Mucosa of rectum (tissue), 2 donors: ENCODE measurements at regions not wholly inside any gene's neighbourhood (a gene's known extent, or its start where the extent isn't known, plus 50 kb on each side); places are given as distances from the start of the nearest gene placed in this dataset.

ENCODE experiments used
- H3K27ac ChIP-seq, 2 donors: one replicate each; pipeline ENCODE4 v1.7.0; 2013; ENCODE audit warnings: inconsistent platforms in 2 of 2, low read depth in 2 of 2, low read length in 2 of 2
- H3K27me3 ChIP-seq, 2 donors: one replicate each; pipeline ENCODE4 v1.7.0; 2013; ENCODE audit warnings: low read length in 2 of 2; ENCODE audit not compliant: control insufficient read depth in 2 of 2, insufficient read depth in 2 of 2
- H3K36me3 ChIP-seq, 2 donors: one replicate each; pipeline ENCODE4 v1.7.0; 2013; ENCODE audit warnings: low read length in 2 of 2; ENCODE audit not compliant: control insufficient read depth in 2 of 2, insufficient read depth in 2 of 2
- H3K4me1 ChIP-seq, 2 donors: one replicate each; pipeline ENCODE4 v1.7.0; 2013; ENCODE audit warnings: low read length in 2 of 2, mild to moderate bottlenecking in 1 of 2; ENCODE audit not compliant: control insufficient read depth in 2 of 2, insufficient read depth in 2 of 2
- H3K4me3 ChIP-seq, 2 donors: one replicate each; pipeline ENCODE4 v1.7.0; 2013; ENCODE audit warnings: low read length in 2 of 2
- H3K9ac ChIP-seq, 2 donors: one replicate each; pipeline ENCODE4 v1.7.0; 2013; ENCODE audit warnings: low read length in 2 of 2, low read depth in 1 of 2, mild to moderate bottlenecking in 1 of 2
- H3K9me3 ChIP-seq, 2 donors: one replicate each; pipeline ENCODE4 v1.7.0; 2013; ENCODE audit warnings: low read length in 2 of 2; ENCODE audit not compliant: control insufficient read depth in 2 of 2
- donor health status: healthy.
- donor health status: Normal muscosa, but diverticular disease.

DNA sequence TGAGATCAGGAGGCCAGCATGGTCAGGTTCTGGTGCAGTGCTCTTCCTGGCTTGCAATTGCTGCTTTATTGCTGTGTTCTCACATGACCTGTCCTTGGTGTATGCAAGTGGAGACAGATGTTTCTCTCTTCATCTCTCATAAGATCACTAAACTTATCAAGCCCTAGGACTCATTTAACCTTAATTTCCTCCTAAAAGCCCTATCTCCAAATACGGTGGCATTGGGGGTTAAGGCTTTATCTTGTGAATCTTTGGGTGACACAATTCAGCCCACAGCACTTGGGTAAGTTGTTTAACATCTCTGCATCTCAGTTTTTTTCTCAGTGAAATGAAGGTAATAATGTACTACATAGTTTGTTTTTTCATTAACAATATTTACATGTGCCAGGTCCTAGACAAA lies 152.4 kb downstream of the RWDD3 start:
- no peaks in the 10 kb centered on the region for H3K27me3 ChIP-seq
- no peaks in the 10 kb centered on the region for H3K9me3 ChIP-seq
- H3K4me3 ChIP-seq = no peak overlapping the region
- H3K4me1 ChIP-seq = no peaks in the 10 kb centered on the region
- no peak overlapping the region for H3K27ac ChIP-seq
- no peaks in the 10 kb centered on the region for H3K36me3 ChIP-seq
- H3K9ac ChIP-seq = no peak overlapping the region

GRCh38 chr1:95386915-95387314 lies 152.9 kb downstream of the RWDD3 start:
- no peak overlapping the region for H3K9ac ChIP-seq

GRCh38 chr1:95388031-95388430 lies 154.0 kb downstream of the RWDD3 start:
- H3K27me3 ChIP-seq = no peaks in the 10 kb centered on the region
- no peaks in the 10 kb centered on the region for H3K4me1 ChIP-seq
- H3K9ac ChIP-seq = no peak overlapping the region
- no peak overlapping the region for H3K27ac ChIP-seq
- H3K9me3 ChIP-seq = no peaks in the 10 kb centered on the region
- no peak overlapping the region for H3K4me3 ChIP-seq
- H3K36me3 ChIP-seq = no peaks in the 10 kb centered on the region

More at GRCh38 chr1:95386915-95387314, 152.9 kb downstream of the RWDD3 start:
- Histone ChIP-seq H3K27ac (no peak overlapping the region), H3K4me3 (no peak overlapping the region), H3K27me3 (no peaks in the 10 kb centered on the region), H3K9me3 (no peaks in the 10 kb centered on the region), H3K4me1 (no peaks in the 10 kb centered on the region), H3K36me3 (no peaks in the 10 kb centered on the region)

DNA sequence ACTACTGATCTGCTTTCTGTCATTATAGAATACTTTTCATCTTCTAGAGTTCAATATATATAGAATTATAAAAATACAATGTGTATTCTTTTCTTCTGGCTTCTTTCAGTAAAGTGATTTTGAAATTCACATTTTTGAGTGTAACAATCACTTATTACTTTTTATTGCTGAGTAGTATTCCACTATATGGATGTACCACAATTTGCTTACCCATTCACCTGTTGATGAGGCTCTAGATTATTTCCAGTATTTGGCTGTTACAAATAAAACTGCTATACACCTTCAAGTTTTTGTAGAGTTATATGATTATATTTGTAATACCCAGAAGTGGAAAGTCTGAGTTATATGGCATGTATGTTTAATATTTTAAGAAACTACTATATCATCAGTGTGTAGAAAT lies 159.4 kb downstream of the RWDD3 start:
- Histone ChIP-seq H3K9ac (no peak overlapping the region), H3K4me3 (no peak overlapping the region), H3K4me1 (no peaks in the 10 kb centered on the region), H3K36me3 (no peaks in the 10 kb centered on the region), H3K27me3 (no peaks in the 10 kb centered on the region), H3K9me3 (no peaks in the 10 kb centered on the region), H3K27ac (no peak overlapping the region)

GRCh38 chr1:95396557-95396956 lies 162.5 kb downstream of the RWDD3 start:
- Histone ChIP-seq H3K9ac (no peak overlapping the region), H3K9me3 (no peaks in the 10 kb centered on the region), H3K4me3 (no peak overlapping the region), H3K4me1 (no peaks in the 10 kb centered on the region), H3K36me3 (no peaks in the 10 kb centered on the region), H3K27ac (no peak overlapping the region), H3K27me3 (no peaks in the 10 kb centered on the region)

DNA sequence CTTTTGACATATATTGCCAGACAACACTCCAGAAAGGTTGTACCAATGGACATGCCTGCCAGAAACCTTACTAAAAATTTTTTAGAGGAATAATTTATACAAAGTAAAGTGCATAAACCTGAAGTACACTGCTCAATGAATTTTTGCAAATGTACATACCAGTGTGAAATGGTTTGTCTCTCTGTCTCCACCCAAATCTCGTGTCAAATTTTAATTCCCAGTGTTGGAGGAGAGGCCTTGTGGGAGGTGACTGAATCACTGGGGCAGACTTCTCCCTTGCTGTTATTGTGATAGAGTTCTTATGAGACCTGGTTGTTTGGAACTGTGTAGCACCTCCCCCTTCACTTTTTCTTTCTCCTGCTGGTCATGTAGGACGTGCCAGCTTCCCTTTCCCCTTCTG lies 168.8 kb downstream of the RWDD3 start:
- no peak overlapping the region for H3K4me3 ChIP-seq
- H3K27me3 ChIP-seq = no peaks in the 10 kb centered on the region
- no peaks in the 10 kb centered on the region for H3K36me3 ChIP-seq
- no peaks in the 10 kb centered on the region for H3K9me3 ChIP-seq
- H3K4me1 ChIP-seq = no peaks in the 10 kb centered on the region
- no peak overlapping the region for H3K27ac ChIP-seq
- H3K9ac ChIP-seq = no peak overlapping the region

DNA sequence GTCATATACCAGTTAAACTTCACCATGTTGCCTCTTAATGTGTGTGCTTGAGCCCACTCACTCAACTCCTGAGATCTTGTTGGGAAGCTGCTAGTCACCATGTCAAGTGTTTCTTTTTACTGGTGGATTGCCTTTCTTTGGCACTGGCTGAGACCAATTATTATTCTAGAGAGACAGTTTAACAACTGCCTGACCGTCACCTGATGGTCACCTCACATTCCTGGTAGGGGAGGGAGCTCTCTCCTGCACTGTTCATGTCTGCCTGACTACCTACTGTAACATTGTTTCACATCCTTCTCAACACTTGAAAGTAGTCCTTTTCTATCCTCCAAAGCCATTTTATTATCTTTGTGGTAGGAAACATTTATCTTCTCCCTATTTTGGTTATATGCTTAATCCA lies 172.3 kb downstream of the RWDD3 start:
- H3K27me3 ChIP-seq = no peaks in the 10 kb centered on the region
- no peaks in the 10 kb centered on the region for H3K9me3 ChIP-seq
- H3K27ac ChIP-seq = no peak overlapping the region
- no peak overlapping the region for H3K9ac ChIP-seq
- no peaks in the 10 kb centered on the region for H3K4me1 ChIP-seq
- no peaks in the 10 kb centered on the region for H3K36me3 ChIP-seq
- H3K4me3 ChIP-seq = no peak overlapping the region

- no peaks in the 10 kb centered on the region for H3K9me3 ChIP-seq
- no peak overlapping the region for H3K4me3 ChIP-seq
- no peaks in the 10 kb centered on the region for H3K4me1 ChIP-seq
- no peaks in the 10 kb centered on the region for H3K36me3 ChIP-seq
- no peaks in the 10 kb centered on the region for H3K27me3 ChIP-seq
- no peak overlapping the region for H3K9ac ChIP-seq
- H3K27ac ChIP-seq = no peak overlapping the region
Observed at GRCh38 chr1:95407131-95407885, 173.3 kb downstream of the RWDD3 start.

- Histone ChIP-seq H3K9me3 (no peaks in the 10 kb centered on the region), H3K4me3 (no peak overlapping the region), H3K4me1 (no peaks in the 10 kb centered on the region), H3K27me3 (no peaks in the 10 kb centered on the region), H3K27ac (no peak overlapping the region), H3K9ac (no peak overlapping the region), H3K36me3 (no peaks in the 10 kb centered on the region)
Observed at GRCh38 chr1:95407886-95408291, 173.9 kb downstream of the RWDD3 start.

GRCh38 chr1:95408507-95409136 lies 174.6 kb downstream of the RWDD3 start:
- Histone ChIP-seq H3K36me3 (no peaks in the 10 kb centered on the region), H3K4me3 (no peak overlapping the region), H3K27me3 (no peaks in the 10 kb centered on the region)

More at GRCh38 chr1:95408507-95409136, 174.6 kb downstream of the RWDD3 start:
- Histone ChIP-seq H3K27ac (no peak overlapping the region), H3K9me3 (no peaks in the 10 kb centered on the region), H3K4me1 (no peaks in the 10 kb centered on the region), H3K9ac (no peak overlapping the region)
